ENCODE measurements at regions not wholly inside any gene's neighbourhood (a gene's known extent, or its start where the extent isn't known, plus 50 kb on each side); places are given as distances from the start of the nearest gene placed in this dataset.

DNA sequence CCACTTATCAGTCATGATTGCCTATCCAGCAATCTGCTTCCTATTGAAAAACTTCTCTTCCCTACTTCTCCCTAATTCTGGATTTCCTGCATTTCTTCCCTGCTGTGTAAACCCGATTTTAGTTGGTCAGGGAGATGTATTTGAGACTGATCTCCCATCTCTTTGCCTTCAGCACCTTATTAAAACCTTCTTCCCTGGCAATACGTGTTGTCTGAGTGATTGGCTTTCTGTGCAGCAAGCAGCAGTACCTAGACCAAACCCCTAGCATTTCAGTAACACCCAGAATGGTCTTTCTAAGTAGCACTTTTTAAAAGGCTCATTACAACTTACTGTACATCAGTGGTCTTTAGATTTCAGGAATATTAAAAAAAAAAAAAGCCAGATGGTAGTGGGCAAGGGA is 99.1 kb upstream of the PDE10A start:
- ChIA-PET POLR2A (no interaction called here), CTCF (no interaction called here)
- TF ChIP-seq ELF4 (IDR thresholded peaks at IDR 0.05) (no peak), TARDBP (IDR thresholded peaks at IDR 0.05) (no peak), ZNF384 (IDR thresholded peaks at IDR 0.05) (no peak), FOXA1 (IDR thresholded peaks at IDR 0.05) (no peak), SUZ12 (IDR thresholded peaks at IDR 0.05) (no peak), LEF1 (IDR thresholded peaks at IDR 0.05; ENCODE audit: borderline replicate concordance) (no peak), FOXM1 (IDR thresholded peaks at IDR 0.05; ENCODE audit: borderline replicate concordance) (no peak), L3MBTL2 (conservative IDR thresholded peaks at IDR 0.05) (no peak), ARNT (IDR thresholded peaks at IDR 0.05) (no peak), HDGF (IDR thresholded peaks at IDR 0.05; ENCODE audit: borderline replicate concordance) (no peak), CTBP1 (IDR thresholded peaks at IDR 0.05; ENCODE audit: borderline replicate concordance) (no peak), SP1 (IDR thresholded peaks at IDR 0.05) (no peak), NFRKB (IDR thresholded peaks at IDR 0.05) (no peak)
- TF ChIP-seq, protein P1, sequence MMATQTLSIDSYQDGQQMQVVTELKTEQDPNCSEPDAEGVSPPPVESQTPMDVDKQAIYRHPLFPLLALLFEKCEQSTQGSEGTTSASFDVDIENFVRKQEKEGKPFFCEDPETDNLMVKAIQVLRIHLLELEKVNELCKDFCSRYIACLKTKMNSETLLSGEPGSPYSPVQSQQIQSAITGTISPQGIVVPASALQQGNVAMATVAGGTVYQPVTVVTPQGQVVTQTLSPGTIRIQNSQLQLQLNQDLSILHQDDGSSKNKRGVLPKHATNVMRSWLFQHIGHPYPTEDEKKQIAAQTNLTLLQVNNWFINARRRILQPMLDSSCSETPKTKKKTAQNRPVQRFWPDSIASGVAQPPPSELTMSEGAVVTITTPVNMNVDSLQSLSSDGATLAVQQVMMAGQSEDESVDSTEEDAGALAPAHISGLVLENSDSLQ (IDR thresholded peaks at IDR 0.05) = no peak
- no peak for DNase-seq (ENCODE audit: extremely low spot score)

DNA sequence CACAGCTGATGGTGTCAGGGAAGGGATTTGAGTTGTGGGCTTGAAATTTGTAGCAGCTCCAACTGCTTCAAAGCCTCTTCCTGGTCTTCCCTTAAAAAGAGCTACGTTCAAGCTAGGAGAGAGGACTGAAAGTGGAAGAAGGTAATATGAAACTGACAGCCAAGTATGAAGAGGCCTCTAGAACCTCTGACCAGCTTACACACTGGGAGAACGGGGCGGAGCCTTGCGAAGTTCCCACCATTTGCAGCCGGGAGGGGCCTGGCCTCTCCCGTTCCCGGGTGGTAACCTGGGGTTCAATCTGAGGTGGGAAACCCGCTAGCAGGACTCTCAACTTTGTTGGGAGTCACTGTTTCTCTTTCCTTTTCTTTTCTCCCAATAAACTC is 97.8 kb upstream of the PDE10A start:
- ChIA-PET CTCF (no interaction called here), POLR2A (no interaction called here)
- TF ChIP-seq LEF1 (IDR thresholded peaks at IDR 0.05; ENCODE audit: borderline replicate concordance) = no peak
- TF ChIP-seq ARNT (IDR thresholded peaks at IDR 0.05) = no peak
- no peak for TF ChIP-seq SP1 (IDR thresholded peaks at IDR 0.05)
- no peak for TF ChIP-seq SUZ12 (IDR thresholded peaks at IDR 0.05)
- no peak for TF ChIP-seq HDGF (IDR thresholded peaks at IDR 0.05; ENCODE audit: borderline replicate concordance)
- TF ChIP-seq TARDBP (IDR thresholded peaks at IDR 0.05) = no peak
- no peak for TF ChIP-seq ZNF384 (IDR thresholded peaks at IDR 0.05)
- TF ChIP-seq, protein P1 (IDR thresholded peaks at IDR 0.05) = no peak

DNA sequence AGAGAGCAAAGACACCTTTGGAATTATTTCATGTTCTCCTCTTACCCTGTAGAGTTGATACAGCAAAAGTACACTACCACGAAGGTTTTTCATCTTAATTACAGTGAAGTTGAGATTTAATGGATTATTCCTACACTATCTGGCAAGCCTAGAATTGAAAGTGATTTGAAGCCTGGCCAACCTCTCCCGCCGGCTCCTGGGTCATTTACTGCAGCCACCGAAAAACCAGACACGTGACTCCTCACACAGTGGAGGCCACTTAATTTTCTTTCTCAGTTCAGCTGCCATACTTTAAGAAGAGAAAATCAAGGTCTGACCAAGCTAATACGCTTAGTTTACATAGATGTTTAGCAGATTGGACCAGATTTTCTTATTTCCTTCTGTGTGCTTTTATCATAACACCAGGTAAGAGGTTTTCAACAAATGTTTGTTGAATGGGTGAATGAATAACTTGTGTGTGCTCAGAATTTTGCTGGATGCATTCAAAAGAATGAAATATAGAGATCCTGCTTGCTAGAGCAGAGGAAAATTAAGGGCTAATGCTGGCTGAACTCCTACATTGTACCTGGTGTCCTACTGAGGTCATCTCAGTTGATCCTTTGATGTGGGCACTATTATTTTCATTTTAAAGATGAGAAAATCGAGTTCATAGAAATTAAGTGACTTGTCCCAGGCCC is 97.2 kb upstream of the PDE10A start:
- TF ChIP-seq L3MBTL2 (conservative IDR thresholded peaks at IDR 0.05) (no peak), ZNF384 (IDR thresholded peaks at IDR 0.05) (no peak), SP1 (IDR thresholded peaks at IDR 0.05) (no peak), NFRKB (IDR thresholded peaks at IDR 0.05) (no peak), CTBP1 (IDR thresholded peaks at IDR 0.05; ENCODE audit: borderline replicate concordance) (no peak), BHLHE40 (IDR thresholded peaks at IDR 0.05; ENCODE audit: borderline replicate concordance) (no peak), FOXK2 (IDR thresholded peaks at IDR 0.05) (no peak), TARDBP (IDR thresholded peaks at IDR 0.05) (no peak), ELF4 (IDR thresholded peaks at IDR 0.05) (no peak), HDGF (IDR thresholded peaks at IDR 0.05; ENCODE audit: borderline replicate concordance) (no peak), SUZ12 (IDR thresholded peaks at IDR 0.05) (no peak), ARNT (IDR thresholded peaks at IDR 0.05) (no peak), LEF1 (IDR thresholded peaks at IDR 0.05; ENCODE audit: borderline replicate concordance) (no peak), FOXM1 (IDR thresholded peaks at IDR 0.05; ENCODE audit: borderline replicate concordance) (no peak), FOXA1 (IDR thresholded peaks at IDR 0.05) (no peak)
- TF ChIP-seq, protein P1 (IDR thresholded peaks at IDR 0.05) = no peak
- POLR2A ChIA-PET = no interaction called here
- CTCF ChIA-PET = no interaction called here
- no peak for DNase-seq (ENCODE audit: extremely low spot score)

More for the DNA sequence above, 97.8 kb upstream of the PDE10A start:
- DNase-seq (ENCODE audit: extremely low spot score) = no peak

DNA sequence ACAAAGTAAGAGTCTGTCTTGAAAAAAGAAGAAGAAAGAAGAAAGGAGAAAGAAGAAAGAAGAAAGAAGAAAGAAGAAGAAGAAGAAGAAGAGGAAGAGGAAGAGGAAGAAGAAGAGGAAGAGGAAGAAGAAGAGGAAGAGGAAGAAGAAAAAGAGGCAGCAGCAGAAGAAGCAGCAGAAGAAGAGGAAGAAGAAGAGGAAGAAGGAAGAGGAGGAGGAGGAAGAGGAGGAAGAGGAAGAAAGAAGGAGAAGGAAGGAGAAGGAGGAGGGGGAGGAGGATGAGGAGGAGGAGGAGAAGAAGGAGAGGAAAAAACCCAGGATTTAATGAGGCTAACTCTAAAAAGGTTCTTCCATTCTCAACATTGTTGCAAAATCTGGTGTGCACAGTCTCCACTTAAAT is 95.4 kb upstream of the PDE10A start:
- CTCF ChIA-PET = no interaction called here
- TF ChIP-seq BHLHE40 (IDR thresholded peaks at IDR 0.05; ENCODE audit: borderline replicate concordance) (no peak), SUZ12 (IDR thresholded peaks at IDR 0.05) (no peak), ELF4 (IDR thresholded peaks at IDR 0.05) (no peak), ZNF384 (IDR thresholded peaks at IDR 0.05) (no peak), ARNT (IDR thresholded peaks at IDR 0.05) (no peak), HDGF (IDR thresholded peaks at IDR 0.05; ENCODE audit: borderline replicate concordance) (no peak), CTBP1 (IDR thresholded peaks at IDR 0.05; ENCODE audit: borderline replicate concordance) (no peak), TARDBP (IDR thresholded peaks at IDR 0.05) (no peak), LEF1 (IDR thresholded peaks at IDR 0.05; ENCODE audit: borderline replicate concordance) (no peak), NFRKB (IDR thresholded peaks at IDR 0.05) (no peak), SP1 (IDR thresholded peaks at IDR 0.05) (no peak), FOXA1 (IDR thresholded peaks at IDR 0.05) (no peak), FOXK2 (IDR thresholded peaks at IDR 0.05) (no peak), FOXM1 (IDR thresholded peaks at IDR 0.05; ENCODE audit: borderline replicate concordance) (no peak), L3MBTL2 (conservative IDR thresholded peaks at IDR 0.05) (no peak)
- TF ChIP-seq, protein P1 (IDR thresholded peaks at IDR 0.05) = no peak
- POLR2A ChIA-PET = no interaction called here
- no peak for DNase-seq (ENCODE audit: extremely low spot score)

DNA sequence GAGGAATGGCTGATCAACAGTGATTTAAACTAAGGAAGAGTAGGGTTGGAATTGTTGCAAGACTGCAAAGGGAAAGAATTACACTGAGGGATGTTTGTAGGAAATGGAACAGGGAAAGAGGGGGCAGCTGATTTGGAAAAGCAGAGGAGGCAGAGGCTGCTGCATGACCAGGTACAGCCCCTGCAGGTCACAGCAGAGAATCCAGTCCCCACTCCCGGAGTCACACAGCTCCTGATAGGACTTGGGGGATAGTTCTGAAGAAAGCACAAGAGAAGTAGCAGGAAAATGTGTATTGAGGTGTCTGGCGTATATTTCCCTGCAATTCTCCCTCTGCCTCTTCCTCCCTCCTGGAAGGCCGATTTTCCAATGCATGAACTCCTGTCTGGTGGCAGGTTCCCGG is 92.5 kb upstream of the PDE10A start:
- no peak for DNase-seq (ENCODE audit: extremely low spot score)
- no peak for TF ChIP-seq LEF1 (IDR thresholded peaks at IDR 0.05; ENCODE audit: borderline replicate concordance)
- no peak for TF ChIP-seq ARNT (IDR thresholded peaks at IDR 0.05)
- TF ChIP-seq FOXA1 (IDR thresholded peaks at IDR 0.05) = no peak
- no peak for TF ChIP-seq CTBP1 (IDR thresholded peaks at IDR 0.05; ENCODE audit: borderline replicate concordance)
- TF ChIP-seq, protein P1 (IDR thresholded peaks at IDR 0.05) = no peak
- TF ChIP-seq ELF4 (IDR thresholded peaks at IDR 0.05) = no peak
- TF ChIP-seq HDGF (IDR thresholded peaks at IDR 0.05; ENCODE audit: borderline replicate concordance) = no peak
- no peak for TF ChIP-seq FOXM1 (IDR thresholded peaks at IDR 0.05; ENCODE audit: borderline replicate concordance)
- TF ChIP-seq SUZ12 (IDR thresholded peaks at IDR 0.05) = no peak
- ChIA-PET CTCF (no interaction called here), POLR2A (no interaction called here)

Measured in HEK293T (cell line).